HUES6 (cell line): ENCODE measurements at regions not wholly inside any gene's neighbourhood (a gene's known extent, or its start where the extent isn't known, plus 50 kb on each side); places are given as distances from the start of the nearest gene placed in this dataset.
A peak's percentile ranks its signal among the peaks of the same experiment; 100 is the strongest.

Experiments used
- H3K27ac ChIP-seq: 2 replicates; pipeline ENCODE4 v1.7.0; 2013; ENCODE audit warnings: low read depth, mild to moderate bottlenecking, low read length, inconsistent platforms
- H3K27me3 ChIP-seq: 2 replicates; pipeline ENCODE4 v1.6.1; 2013; ENCODE audit warnings: low read length; ENCODE audit not compliant: control insufficient read depth, insufficient read depth
- H3K36me3 ChIP-seq: 2 replicates; pipeline ENCODE4 v1.6.1; 2013; ENCODE audit warnings: low read length; ENCODE audit not compliant: control insufficient read depth, insufficient read depth
- H3K4me1 ChIP-seq: 2 replicates; pipeline ENCODE4 v1.6.1; 2013; ENCODE audit warnings: low read length; ENCODE audit not compliant: control insufficient read depth, insufficient read depth
- H3K4me3 ChIP-seq: 2 replicates; pipeline ENCODE4 v1.5.1; 2013; ENCODE audit warnings: low read depth, low read length
- H3K9ac ChIP-seq: one replicate; pipeline ENCODE4 v1.6.1; 2013; ENCODE audit warnings: mild to moderate bottlenecking, low read length
- H3K9me3 ChIP-seq: 2 replicates; pipeline ENCODE4 v1.6.1; 2013; ENCODE audit warnings: low read depth, low read length; ENCODE audit not compliant: control insufficient read depth, insufficient read depth

GRCh38 chr16:85169333-85170065 is 57.2 kb upstream of the CIBAR2 start:
- Histone ChIP-seq H3K9me3 (no peaks in the 10 kb centered on the region), H3K4me3 (peak overlapping the region; percentile 49), H3K4me1 (peaks cover 59% of the 10 kb centered on the region), H3K27ac (no peak overlapping the region), H3K27me3 (peaks cover 17% of the 10 kb centered on the region), H3K9ac (peak overlapping the region; percentile 5), H3K36me3 (no peaks in the 10 kb centered on the region)

GRCh38 chr16:85170066-85170491 is 57.8 kb upstream of the CIBAR2 start:
- peaks cover 64% of the 10 kb centered on the region for H3K4me1 ChIP-seq
- H3K27ac ChIP-seq: no peak overlapping the region
- H3K9me3 ChIP-seq: no peaks in the 10 kb centered on the region
- H3K9ac ChIP-seq: peak overlapping the region; percentile 5
- peak overlapping the region; percentile 49 for H3K4me3 ChIP-seq
- H3K27me3 ChIP-seq: peaks cover 17% of the 10 kb centered on the region
- H3K36me3 ChIP-seq: no peaks in the 10 kb centered on the region

DNA sequence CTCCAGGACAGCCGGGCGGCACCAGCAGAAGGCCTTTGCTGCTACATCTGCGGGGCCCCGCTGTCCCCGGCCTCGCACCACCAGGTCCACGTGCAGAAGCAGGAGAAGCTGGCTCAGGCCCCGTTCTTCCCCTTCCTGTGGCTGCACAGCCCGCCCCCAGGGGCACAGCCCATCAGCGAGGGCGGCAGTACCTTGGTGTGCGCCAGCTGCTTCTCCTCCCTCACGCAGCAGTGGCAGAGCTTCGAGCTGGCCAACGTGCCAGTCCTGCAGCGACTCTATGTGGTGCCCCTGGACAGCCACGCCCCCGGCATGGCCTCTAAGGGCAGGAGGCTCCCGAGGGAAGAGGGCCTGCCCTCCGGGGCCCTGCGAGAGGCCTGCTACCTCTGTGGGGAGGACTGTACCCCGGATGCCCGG is 58.3 kb upstream of the CIBAR2 start:
- H3K27ac ChIP-seq: no peak overlapping the region
- H3K4me1 ChIP-seq: peaks cover 70% of the 10 kb centered on the region
- peaks cover 17% of the 10 kb centered on the region for H3K27me3 ChIP-seq
- H3K9me3 ChIP-seq: no peaks in the 10 kb centered on the region
- 0 out of 2 replicates have a peak overlapping the region, but pooled peaks have one; percentile 49 for H3K4me3 ChIP-seq
- H3K9ac ChIP-seq: no peak overlapping the region
- no peaks in the 10 kb centered on the region for H3K36me3 ChIP-seq

GRCh38 chr16:85171004-85171758 is 58.9 kb upstream of the CIBAR2 start:
- Histone ChIP-seq H3K4me3 (peak overlapping the region; percentile 33; the same call in 1 of the 2 replicates), H3K36me3 (no peaks in the 10 kb centered on the region), H3K9me3 (no peaks in the 10 kb centered on the region), H3K4me1 (peaks cover 72% of the 10 kb centered on the region), H3K27me3 (peaks cover 17% of the 10 kb centered on the region), H3K27ac (no peak overlapping the region), H3K9ac (no peak overlapping the region)

DNA sequence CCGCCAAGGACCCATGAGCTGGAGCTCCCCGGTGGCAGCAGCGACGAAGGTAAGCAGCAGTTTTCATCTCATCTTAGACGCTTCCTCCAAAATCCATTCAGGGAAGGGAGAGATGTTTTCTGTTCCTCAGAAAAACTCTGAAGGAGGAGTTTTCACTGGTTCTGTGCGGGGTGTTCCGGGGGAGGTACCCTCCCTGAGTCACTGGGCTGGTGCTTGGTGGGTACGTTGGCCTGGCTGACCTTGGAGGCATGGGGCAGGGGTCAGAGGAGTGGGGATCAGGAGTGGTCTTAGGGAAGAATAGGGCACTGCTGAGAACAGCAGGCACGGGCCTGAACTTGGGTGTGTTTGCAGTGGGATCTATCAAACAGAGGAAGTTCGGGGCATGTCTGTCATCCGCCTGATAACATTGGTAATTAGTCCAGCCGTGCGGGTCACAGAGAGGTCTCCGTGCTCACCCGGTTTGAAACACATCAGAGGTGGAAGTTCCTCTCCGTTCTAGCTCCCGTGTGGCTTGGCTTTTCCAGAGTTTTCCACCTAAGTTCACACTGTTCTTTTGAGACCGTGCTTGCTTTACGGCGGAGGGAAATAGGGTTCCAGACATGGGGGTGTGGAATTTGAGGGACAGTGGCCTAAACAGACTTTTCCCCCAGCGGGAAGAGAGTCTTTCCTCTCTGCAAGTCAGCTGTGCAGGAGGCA is 59.6 kb upstream of the CIBAR2 start:
- no peak overlapping the region for H3K27ac ChIP-seq
- no peaks in the 10 kb centered on the region for H3K9me3 ChIP-seq
- H3K27me3 ChIP-seq: peaks cover 17% of the 10 kb centered on the region
- H3K36me3 ChIP-seq: no peaks in the 10 kb centered on the region
- H3K4me3 ChIP-seq: peak overlapping the region; percentile 33
- no peak overlapping the region for H3K9ac ChIP-seq
- peaks cover 76% of the 10 kb centered on the region for H3K4me1 ChIP-seq

GRCh38 chr16:85172455-85173145 is 60.3 kb upstream of the CIBAR2 start:
- peaks cover 17% of the 10 kb centered on the region for H3K27me3 ChIP-seq
- no peak overlapping the region for H3K9ac ChIP-seq
- peak overlapping the region; percentile 33 for H3K4me3 ChIP-seq
- H3K4me1 ChIP-seq: peaks cover 70% of the 10 kb centered on the region
- H3K27ac ChIP-seq: no peak overlapping the region
- H3K9me3 ChIP-seq: no peaks in the 10 kb centered on the region
- H3K36me3 ChIP-seq: no peaks in the 10 kb centered on the region

DNA sequence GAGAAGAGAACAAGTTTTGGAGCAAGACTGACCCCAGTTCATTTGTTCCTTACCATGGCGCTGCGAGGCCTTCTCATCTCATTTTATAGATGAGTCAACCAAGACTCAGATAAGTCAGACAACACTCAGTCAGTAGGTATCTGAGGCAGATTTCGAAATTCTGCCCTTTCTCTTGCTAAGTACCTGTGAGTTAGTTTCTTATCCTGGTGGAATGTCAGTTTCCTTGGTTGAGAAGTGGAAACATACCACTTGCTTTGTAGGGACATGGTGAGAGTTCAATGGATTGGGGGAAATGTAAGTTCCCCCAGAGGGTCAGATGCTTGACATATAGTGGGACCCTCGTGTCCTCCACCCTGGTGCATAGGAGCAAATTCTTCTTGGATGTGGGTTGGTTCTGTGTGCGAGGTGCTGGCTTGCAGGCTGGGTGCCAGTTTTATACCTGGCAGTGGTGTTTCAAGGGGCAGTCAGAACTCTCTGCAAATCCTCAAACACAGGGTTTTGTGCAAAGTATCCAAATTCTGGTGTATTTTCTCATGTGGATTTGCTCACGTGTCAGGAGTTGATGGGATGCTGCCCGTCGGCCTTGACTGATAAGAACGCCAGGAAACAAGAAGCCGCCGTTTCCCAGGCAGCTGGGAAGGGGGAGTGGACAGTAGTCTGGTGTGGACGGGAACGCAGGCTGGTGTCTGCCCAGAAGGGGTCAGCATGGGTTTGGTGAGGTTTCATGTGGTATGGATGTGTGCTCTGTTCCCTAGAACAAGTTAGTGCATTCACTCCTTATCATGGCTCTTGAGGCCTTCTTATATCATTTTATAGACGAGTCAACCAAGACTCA is 61.1 kb upstream of the CIBAR2 start:
- Histone ChIP-seq H3K9me3 (no peaks in the 10 kb centered on the region), H3K27me3 (peaks cover 17% of the 10 kb centered on the region), H3K4me1 (peaks cover 62% of the 10 kb centered on the region), H3K9ac (peak overlapping the region; percentile 43), H3K27ac (no peak overlapping the region), H3K36me3 (no peaks in the 10 kb centered on the region), H3K4me3 (peak overlapping the region; percentile 33; the same call in 1 of the 2 replicates)

- Histone ChIP-seq H3K27ac (no peak overlapping the region), H3K9me3 (no peaks in the 10 kb centered on the region), H3K4me3 (no peak overlapping the region; the same call in 1 of the 2 replicates), H3K36me3 (no peaks in the 10 kb centered on the region), H3K9ac (peak overlapping the region; percentile 43), H3K27me3 (peaks cover 17% of the 10 kb centered on the region), H3K4me1 (peaks cover 59% of the 10 kb centered on the region)
Observed at GRCh38 chr16:85173981-85174751, 61.9 kb upstream of the CIBAR2 start.

- Histone ChIP-seq H3K9ac (peak overlapping the region; percentile 29), H3K4me3 (no peak overlapping the region), H3K4me1 (peaks cover 59% of the 10 kb centered on the region), H3K27ac (no peak overlapping the region), H3K9me3 (no peaks in the 10 kb centered on the region), H3K36me3 (no peaks in the 10 kb centered on the region), H3K27me3 (peaks cover 11% of the 10 kb centered on the region)
Observed at GRCh38 chr16:85174871-85175723, 62.8 kb upstream of the CIBAR2 start.
